HL-60 (cell line): ENCODE measurements at regions not wholly inside any gene's neighbourhood (a gene's known extent, or its start where the extent isn't known, plus 50 kb on each side); places are given as distances from the start of the nearest gene placed in this dataset.

Experiments
- DNase-seq, 2 experiments: peaks; one replicate each; pipeline ENCODE4 v3.0.0-alpha.2; 2010 to 2020; ENCODE audit warnings: low read depth in 1 of 2, low spot score in 1 of 2
- H3K27ac ChIP-seq: fragments of 250-450 bp; sonication (Bioruptor Pico); replicated peaks from 2 replicates; pipeline ENCODE4 v1.5.1; 2020; ENCODE audit warnings: mild to moderate bottlenecking, moderate library complexity
- H3K27me3 ChIP-seq: fragments of 250-450 bp; sonication (Bioruptor Pico); 2 replicates; pipeline ENCODE4 v1.5.1; 2021; ENCODE audit warnings: mild to moderate bottlenecking, moderate library complexity; ENCODE audit not compliant: insufficient read depth, poor library complexity, severe bottlenecking
- H3K4me3 ChIP-seq: replicated peaks from 2 replicates; pipeline ENCODE4 v1.5.1; 2011; ENCODE audit warnings: mild to moderate bottlenecking, control low read depth, low read length; ENCODE audit not compliant: insufficient read depth
- CTCF ChIP-seq: IDR thresholded peaks from one replicate; pipeline ENCODE4 v1.5.1; 2011; ENCODE audit warnings: low read length, control low read depth, inconsistent platforms; ENCODE audit not compliant: insufficient read depth
- GABPA ChIP-seq: IDR thresholded peaks from 2 replicates; pipeline ENCODE4 v1.6.1; 2012; ENCODE audit warnings: low read depth
- POLR2AphosphoS5 ChIP-seq: IDR thresholded peaks from 2 replicates; pipeline ENCODE4 v1.6.1; 2012; ENCODE audit warnings: low read depth
- REST ChIP-seq: IDR thresholded peaks from 2 replicates; pipeline ENCODE4 v1.6.1; 2012; ENCODE audit warnings: low read depth; ENCODE audit not compliant: insufficient replicate concordance
- SPI1 ChIP-seq: IDR thresholded peaks from 2 replicates; pipeline ENCODE4 v1.6.1; 2012; ENCODE audit warnings: low read depth, mild to moderate bottlenecking, borderline replicate concordance

GRCh38 chr3:55272031-55272645, 215.0 kb downstream of the WNT5A start:
- Histone ChIP-seq H3K27me3 (peaks cover 3% of the 10 kb centered on the region), H3K27ac (no peak overlapping the region), H3K4me3 (no peak overlapping the region)
- no peak for TF ChIP-seq POLR2AphosphoS5
- no peak for TF ChIP-seq GABPA
- no peak for TF ChIP-seq REST
- no peak for TF ChIP-seq SPI1
- no peak for TF ChIP-seq CTCF
- DNase-seq, result no peak

GRCh38 chr3:55271549-55271948, 215.6 kb downstream of the WNT5A start:
- no peak for TF ChIP-seq REST
- no peak for TF ChIP-seq SPI1
- no peak for TF ChIP-seq GABPA
- TF ChIP-seq CTCF, result no peak
- TF ChIP-seq POLR2AphosphoS5, result no peak
- H3K27me3 ChIP-seq, result peaks cover 3% of the 10 kb centered on the region
- no peak overlapping the region for H3K4me3 ChIP-seq
- no peak overlapping the region for H3K27ac ChIP-seq
- no peak for DNase-seq

- Histone ChIP-seq H3K27ac (no peak overlapping the region), H3K4me3 (no peak overlapping the region), H3K27me3 (peaks cover 3% of the 10 kb centered on the region)
- no peak for DNase-seq
- no peak for TF ChIP-seq SPI1
- TF ChIP-seq CTCF, result no peak
- TF ChIP-seq POLR2AphosphoS5, result no peak
- TF ChIP-seq GABPA, result no peak
- TF ChIP-seq REST, result no peak
Measured at GRCh38 chr3:55270976-55271375, 216.1 kb downstream of the WNT5A start.
